GM18951 (cell line): ENCODE measurements at regions not wholly inside any gene's neighbourhood (a gene's known extent, or its start where the extent isn't known, plus 50 kb on each side); places are given as distances from the start of the nearest gene placed in this dataset.

Source experiments
- POLR2A ChIP-seq: IDR thresholded peaks from 4 replicates; pipeline ENCODE4 v1.6.1; 2011; ENCODE audit warnings: mild to moderate bottlenecking; ENCODE audit not compliant: insufficient read length, insufficient read depth; ENCODE audit errors: extremely low read depth
- in situ Hi-C: fragments of 300-500 bp; cut with MboI; formaldehyde crosslinking; loops from one replicate; pipeline ENCODE4 v1.12.0; 2022; ENCODE audit warnings: low sequenced_read_pairs, mixed read lengths, inconsistent platforms; ENCODE audit not compliant: unreplicated experiment

DNA sequence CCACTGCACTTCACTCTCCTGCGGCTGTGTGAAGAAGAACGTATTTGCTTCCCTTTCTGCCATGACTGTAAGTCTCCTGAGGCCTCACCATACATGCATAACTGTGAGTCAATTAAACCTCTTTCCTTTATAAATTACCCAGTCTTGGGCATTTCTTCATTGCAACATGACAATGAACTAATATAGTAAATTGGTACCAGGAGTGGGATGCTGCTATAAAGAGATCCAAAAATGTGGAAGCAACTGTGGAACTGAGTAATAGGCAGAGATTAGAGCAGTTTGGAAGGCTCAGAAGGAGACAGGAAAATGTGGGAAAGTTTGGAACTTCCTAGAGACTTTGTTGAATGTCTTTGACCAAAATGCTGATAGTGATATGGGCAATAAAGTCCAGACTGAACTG lies 1907.9 kb downstream of the MRPL39 start:
- in situ Hi-C loops: no loop called here
- no peak for TF ChIP-seq POLR2A

GRCh38 chr21:23698619-23699018 lies 1908.7 kb downstream of the MRPL39 start:
- in situ Hi-C loops: no loop called here
- no peak for TF ChIP-seq POLR2A

DNA sequence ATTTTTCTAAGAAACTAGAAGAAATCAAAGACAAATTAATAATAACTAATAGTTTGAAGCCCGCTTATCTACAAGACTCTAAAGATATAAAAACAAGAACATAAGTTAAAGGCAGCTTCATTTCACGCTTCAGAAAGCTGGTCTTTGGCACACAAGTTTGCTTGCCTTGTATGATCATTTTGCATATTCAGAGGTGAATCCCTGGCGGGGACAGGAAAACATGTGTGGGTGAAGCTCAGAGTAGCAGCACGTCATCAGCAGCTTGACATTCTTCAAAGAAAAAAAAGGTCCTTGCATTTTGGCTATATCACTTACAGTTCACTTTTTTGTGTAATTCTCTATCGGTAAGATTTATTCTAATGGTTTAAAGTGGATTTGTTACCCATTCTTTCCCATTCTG lies 1911.8 kb downstream of the MRPL39 start:
- in situ Hi-C loops: no loop called here
- TF ChIP-seq POLR2A: no peak

DNA sequence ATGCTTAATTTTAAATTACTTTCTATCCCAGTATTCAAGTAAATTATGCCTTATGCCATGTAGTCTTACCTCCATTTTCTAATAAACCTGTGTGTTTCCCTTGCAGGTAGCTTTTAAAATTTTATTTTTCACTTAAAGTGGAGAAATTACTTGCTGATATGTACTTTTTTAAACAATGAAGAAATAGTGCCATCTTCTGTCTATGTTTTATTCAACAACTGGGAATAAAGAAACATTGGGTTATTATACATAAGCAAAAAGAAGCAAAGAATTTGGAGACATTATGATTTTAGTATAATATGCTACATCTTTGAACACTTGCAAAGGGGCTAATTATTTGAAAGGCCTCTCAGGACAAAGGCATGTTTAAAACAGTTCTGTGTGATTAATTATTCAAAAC lies 1912.9 kb downstream of the MRPL39 start:
- TF ChIP-seq POLR2A: no peak
- in situ Hi-C loops: no loop called here

DNA sequence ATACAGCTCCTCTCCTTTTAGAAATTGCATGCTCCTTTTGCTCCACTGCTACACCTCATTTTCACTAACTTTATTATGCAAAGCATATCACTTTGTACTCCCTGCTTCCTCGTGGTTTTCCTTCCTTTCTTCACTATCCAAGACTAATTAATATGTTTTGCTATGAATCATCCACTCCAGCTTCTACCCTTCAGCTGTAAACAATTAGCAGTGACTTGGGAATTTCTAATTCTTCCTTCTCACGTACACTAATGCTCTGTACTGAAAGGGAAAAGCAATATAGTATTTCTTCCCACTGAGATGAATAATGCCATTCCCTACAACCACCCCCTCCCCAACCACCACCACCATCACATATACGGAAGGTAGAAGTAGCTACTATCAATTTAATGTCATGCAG lies 1917.0 kb downstream of the MRPL39 start:
- in situ Hi-C loops: no loop called here
- TF ChIP-seq POLR2A: no peak

DNA sequence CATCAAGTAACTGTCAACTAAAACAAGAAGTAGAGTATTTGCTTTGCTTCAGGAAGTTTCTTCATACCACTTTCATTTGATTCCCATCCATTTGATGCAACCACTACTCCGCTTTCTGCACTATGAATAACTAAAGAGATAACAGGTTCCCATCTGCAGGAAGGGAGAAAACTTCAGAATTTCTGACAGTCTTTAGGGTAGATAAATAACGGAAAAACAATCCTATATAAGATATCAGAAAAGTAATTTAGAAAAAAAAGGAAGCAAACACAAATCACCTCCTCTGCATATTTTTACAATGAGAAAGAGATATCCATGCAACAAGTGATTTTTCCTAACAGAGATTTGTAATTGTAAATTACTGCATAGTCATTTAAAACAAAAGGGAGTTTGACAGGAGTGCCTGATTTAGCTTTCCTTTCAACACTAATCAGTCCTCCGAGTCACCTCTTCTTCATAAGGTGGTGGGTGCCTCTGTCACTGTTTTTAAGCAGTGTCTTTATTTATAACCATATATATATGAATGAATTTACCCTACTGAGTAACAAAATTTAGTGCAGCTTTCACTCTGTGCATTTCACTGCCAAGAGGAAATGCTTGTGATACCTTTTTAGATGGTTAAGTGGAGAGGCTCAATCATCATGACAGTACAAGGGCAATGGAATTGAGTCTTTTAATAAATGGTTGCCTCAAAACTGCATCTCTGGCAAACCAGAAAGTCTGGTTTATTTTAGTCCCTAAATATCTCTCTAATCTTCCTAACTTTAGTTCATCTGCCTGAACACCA lies 1920.4 kb downstream of the MRPL39 start:
- in situ Hi-C loops: no loop called here
- TF ChIP-seq POLR2A: no peak

GRCh38 chr21:23684431-23684830 lies 1922.8 kb downstream of the MRPL39 start:
- TF ChIP-seq POLR2A: no peak
- in situ Hi-C loops: no loop called here

GRCh38 chr21:23664193-23664694 lies 1943.0 kb downstream of the MRPL39 start:
- TF ChIP-seq POLR2A: no peak
- in situ Hi-C loops: no loop called here

GRCh38 chr21:23660560-23660959 lies 1946.7 kb downstream of the MRPL39 start:
- in situ Hi-C loops: no loop called here
- TF ChIP-seq POLR2A: no peak

- TF ChIP-seq POLR2A: no peak
- in situ Hi-C loops: no loop called here
Measured at GRCh38 chr21:23644768-23645167, 1962.5 kb downstream of the MRPL39 start.

DNA sequence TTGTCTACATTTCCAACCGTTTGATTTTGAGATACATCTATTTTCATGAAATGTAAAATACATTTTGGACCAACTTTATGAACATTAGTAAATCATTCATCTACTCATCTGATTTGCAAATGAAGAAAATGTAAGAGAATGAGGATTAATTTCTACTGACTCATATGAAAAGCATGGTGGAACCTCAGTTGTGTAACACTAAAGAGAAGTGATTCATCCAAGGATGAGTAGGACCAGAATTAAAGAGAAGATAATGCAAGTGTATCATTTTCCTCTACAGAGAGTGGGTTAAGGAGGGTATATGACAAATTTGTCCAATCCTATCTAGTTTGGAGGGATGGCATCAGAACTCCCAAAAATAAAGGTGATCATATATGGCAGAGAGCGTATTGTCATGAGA lies 1967.6 kb downstream of the MRPL39 start:
- in situ Hi-C loops: no loop called here
- TF ChIP-seq POLR2A: no peak

DNA sequence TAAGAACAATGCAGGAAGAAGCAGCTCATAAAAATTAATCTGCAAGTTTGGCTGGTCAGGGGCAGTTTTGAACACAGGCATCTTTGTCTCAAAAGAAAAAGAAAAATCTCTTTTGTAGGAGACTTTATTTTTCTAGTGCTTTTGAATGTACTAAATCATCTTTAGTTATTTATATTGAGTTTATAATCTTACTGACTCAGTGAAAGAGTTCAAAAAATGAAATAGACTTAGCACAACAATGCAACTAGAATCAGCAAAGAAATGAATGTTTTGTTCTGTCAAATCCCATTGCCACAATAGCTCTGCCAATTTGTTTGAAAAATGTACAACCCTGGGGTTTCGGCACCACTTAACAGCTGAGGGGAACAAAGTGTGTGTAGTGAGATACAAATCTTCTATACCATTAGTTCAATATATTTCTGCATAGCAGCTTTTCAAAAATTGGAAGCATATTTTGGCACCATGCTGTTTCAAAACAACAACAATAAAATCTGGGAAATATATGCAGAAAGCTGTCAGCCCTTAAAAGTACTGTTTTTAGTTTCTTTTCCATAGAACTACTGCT lies 1969.1 kb downstream of the MRPL39 start:
- TF ChIP-seq POLR2A: no peak
- in situ Hi-C loops: no loop called here

DNA sequence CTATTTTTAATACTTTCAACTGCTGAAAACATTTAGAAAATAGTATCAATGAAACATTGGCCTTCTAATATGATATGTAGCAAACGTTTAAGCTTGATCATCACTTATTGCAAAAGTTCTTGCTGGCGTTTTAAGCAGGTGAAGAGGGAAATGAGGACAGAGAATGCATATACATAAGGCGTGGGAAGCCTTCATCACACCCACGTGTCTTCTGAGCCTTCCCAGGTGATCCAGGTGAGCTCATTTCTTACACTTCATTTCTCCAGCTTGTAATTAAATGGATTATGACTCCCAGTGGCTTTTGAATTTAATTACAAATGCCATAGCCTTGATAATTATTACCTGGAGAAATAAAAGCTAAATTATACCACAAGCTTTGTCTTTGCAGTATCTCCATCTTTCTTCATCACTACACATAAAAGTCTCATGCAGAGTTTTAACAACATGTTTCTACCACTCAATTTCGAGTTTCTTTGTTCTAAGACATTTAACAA lies 1973.8 kb downstream of the MRPL39 start:
- no peak for TF ChIP-seq POLR2A
- in situ Hi-C loops: no loop called here

GRCh38 chr21:23624281-23624680 lies 1983.0 kb downstream of the MRPL39 start:
- in situ Hi-C loops: no loop called here
- no peak for TF ChIP-seq POLR2A

GRCh38 chr21:23613014-23613413 lies 1994.3 kb downstream of the MRPL39 start:
- in situ Hi-C loops: no loop called here
- no peak for TF ChIP-seq POLR2A

DNA sequence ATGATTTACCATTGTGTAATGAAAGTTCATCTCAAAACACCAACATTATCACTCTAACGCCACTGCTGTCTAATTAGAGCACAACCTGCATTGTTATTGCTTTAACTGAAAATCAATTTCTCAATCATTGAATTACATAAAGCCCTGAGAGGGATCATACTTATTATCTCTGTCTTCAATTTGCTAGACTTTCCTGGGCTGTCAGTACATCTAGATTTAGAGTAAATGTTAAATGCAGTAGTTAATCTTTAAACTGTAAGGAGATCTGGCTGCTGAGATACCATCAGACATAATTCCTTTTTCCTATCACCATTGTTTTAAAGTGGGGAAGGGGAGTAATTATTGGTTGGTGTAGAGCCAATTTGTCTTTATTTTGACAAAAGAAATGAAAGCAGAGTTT lies 1995.1 kb downstream of the MRPL39 start:
- in situ Hi-C loops: no loop called here
- no peak for TF ChIP-seq POLR2A
